ENCODE measurements at regions not wholly inside any gene's neighbourhood (a gene's known extent, or its start where the extent isn't known, plus 50 kb on each side); places are given as distances from the start of the nearest gene placed in this dataset.

DNA sequence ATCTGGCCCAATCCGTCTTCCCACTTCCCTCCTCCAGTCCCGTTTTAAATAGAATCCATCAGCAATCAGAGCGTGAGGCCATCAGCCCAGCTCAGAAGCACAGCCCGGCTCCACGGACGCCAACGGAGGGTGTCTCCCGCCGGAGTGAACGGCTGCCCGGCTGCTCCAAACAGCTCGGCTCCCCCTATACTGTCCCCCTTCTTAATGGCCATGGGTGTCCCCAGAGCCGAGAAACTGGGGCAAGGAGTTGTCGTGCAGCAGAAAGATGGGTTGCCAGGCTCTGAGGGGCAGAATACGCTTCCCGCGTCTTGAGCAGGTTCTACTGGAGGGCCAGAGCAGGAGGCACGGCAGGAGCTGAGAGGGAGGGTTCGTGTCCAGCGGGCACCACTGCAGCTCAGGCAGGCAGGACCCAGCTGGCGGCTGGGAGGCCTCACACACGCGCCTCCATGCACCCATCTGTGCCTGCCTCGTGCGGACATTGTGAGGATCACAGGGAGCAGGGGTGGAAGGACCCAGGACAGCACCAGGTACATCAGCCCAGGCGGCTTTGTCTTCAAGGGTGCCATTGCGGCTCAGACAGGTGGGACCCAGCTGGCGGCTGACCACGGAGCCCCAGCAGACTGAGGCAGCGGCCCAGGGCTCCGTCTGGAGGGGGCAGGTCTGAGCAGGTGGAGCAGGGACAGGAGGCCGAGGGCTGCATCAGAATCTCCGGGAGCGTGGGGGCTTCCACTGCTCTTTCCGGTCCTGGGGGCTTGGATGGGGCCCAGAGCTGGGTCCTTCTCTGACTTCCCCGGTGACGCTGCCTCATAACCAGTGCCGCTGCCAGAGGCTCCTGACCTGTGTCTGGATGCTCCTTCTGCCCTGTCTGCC, 882.7 kb downstream of the BRD1 start (continued):
- TF ChIP-seq TCF7L2 (IDR thresholded peaks at IDR 0.05; ENCODE audit: borderline replicate concordance, extremely low read depth, insufficient read depth, insufficient read length), result no peak
- TF ChIP-seq SIN3A (IDR thresholded peaks at IDR 0.05; ENCODE audit: low read depth), result no peak
- no peak for TF ChIP-seq ZFX (IDR thresholded peaks at IDR 0.05)
- no peak for TF ChIP-seq EGR1 (IDR thresholded peaks at IDR 0.05; ENCODE audit: low read depth)
- no peak for TF ChIP-seq SRF (IDR thresholded peaks at IDR 0.05; ENCODE audit: low read depth)
- no peak for TF ChIP-seq YY1 (IDR thresholded peaks at IDR 0.05; ENCODE audit: extremely low read depth, insufficient replicate concordance, low read depth, low read length)
- TF ChIP-seq FOSL1 (IDR thresholded peaks at IDR 0.05; ENCODE audit: low read depth), result no peak
- no peak for TF ChIP-seq SP1 (IDR thresholded peaks at IDR 0.05; ENCODE audit: low read depth)
- TF ChIP-seq POLR2A (IDR thresholded peaks at IDR 0.05; ENCODE audit: borderline replicate concordance, extremely low read depth, insufficient read depth, insufficient read length), result no peak
- TF ChIP-seq ELF1 (IDR thresholded peaks at IDR 0.05; ENCODE audit: borderline replicate concordance, low read depth), result no peak
- TF ChIP-seq EZH2 (IDR thresholded peaks at IDR 0.05), result no peak

DNA sequence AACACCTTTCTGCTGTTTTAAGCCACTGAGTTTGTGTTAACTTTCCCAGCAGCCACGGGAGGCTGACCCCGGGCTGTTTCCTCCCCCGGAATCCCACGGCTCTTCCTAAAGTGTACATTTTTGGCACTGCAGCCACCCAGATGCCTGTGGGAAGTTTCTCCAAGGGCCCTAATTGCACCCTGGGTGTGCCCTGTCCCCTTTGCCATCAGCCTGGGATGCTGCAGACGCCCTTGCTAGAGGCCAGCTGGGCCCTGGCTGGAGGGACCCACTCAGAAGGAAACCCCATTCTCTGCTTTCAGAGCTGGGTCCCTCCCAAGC, 883.3 kb downstream of the BRD1 start:
- Histone ChIP-seq H3K9me3 (ENCODE audit: control insufficient read depth in 1 of 2, insufficient read depth in 1 of 2, low read depth in 1 of 2, low read length in 2 of 2) (no peaks in the 10 kb centered on the region), H3K4me1 (ENCODE audit: control insufficient read depth in 1 of 2, insufficient read depth in 2 of 2, low read length in 2 of 2) (no peaks in the 10 kb centered on the region), H3K4me3 (replicated peaks in 1 of 2; ENCODE audit: low read depth in 1 of 2, low read length in 2 of 2) (no peak overlapping the region), H2AFZ (ENCODE audit: low read depth, low read length, poor library complexity, severe bottlenecking) (no peak overlapping the region), H3K27ac (ENCODE audit: low read depth, low read length) (no peak overlapping the region), H3K4me2 (ENCODE audit: low read length) (no peak overlapping the region), H3K79me2 (ENCODE audit: insufficient read depth, low read length) (no peaks in the 10 kb centered on the region), H4K20me1 (ENCODE audit: insufficient read depth) (no peaks in the 10 kb centered on the region), H3K36me3 (ENCODE audit: control insufficient read depth in 1 of 2, insufficient read depth in 2 of 2, low read length in 2 of 2) (no peaks in the 10 kb centered on the region), H3K9ac (ENCODE audit: low read length) (no peak overlapping the region), H3K27me3 (ENCODE audit: insufficient read depth, low read length) (0 out of 2 replicates have a peak, but pooled peaks cover 2% of the 10 kb centered on the region), H3K9me2 (ENCODE audit: insufficient read depth) (no peaks in the 10 kb centered on the region)
- DNase-seq (ENCODE audit: low read depth, low spot score) (no peak), ATAC-seq (no peak)
- POLR2A ChIA-PET, result no interaction called here
- intact Hi-C loops (cut with micrococcal nuclease), result no loop called here
- CTCF ChIA-PET, result interaction anchor here (1.4 kb wide), 2 partner anchors 8 to 361 kb away, joined by 5 to 14 read pairs; no protein-coding TSS in a partner anchor
- no TSS peak for BruUV-seq (replicated peaks)
- RAD21 ChIA-PET (ENCODE audit: low non-redundant PET in 1 of 2, low total read pairs in 2 of 2, uncharacterized antibody in 2 of 2, unreplicated experiment in 2 of 2), result no interaction called here
- TF ChIP-seq FOSL1 (IDR thresholded peaks at IDR 0.05; ENCODE audit: low read depth) (no peak), SP1 (IDR thresholded peaks at IDR 0.05; ENCODE audit: low read depth) (no peak), SIN3A (IDR thresholded peaks at IDR 0.05; ENCODE audit: low read depth) (no peak), JUND (IDR thresholded peaks at IDR 0.05) (no peak), ELF1 (IDR thresholded peaks at IDR 0.05; ENCODE audit: borderline replicate concordance, low read depth) (no peak), RAD21 (IDR thresholded peaks at IDR 0.05; ENCODE audit: low read depth) (no peak)
- TF ChIP-seq, protein P1, sequence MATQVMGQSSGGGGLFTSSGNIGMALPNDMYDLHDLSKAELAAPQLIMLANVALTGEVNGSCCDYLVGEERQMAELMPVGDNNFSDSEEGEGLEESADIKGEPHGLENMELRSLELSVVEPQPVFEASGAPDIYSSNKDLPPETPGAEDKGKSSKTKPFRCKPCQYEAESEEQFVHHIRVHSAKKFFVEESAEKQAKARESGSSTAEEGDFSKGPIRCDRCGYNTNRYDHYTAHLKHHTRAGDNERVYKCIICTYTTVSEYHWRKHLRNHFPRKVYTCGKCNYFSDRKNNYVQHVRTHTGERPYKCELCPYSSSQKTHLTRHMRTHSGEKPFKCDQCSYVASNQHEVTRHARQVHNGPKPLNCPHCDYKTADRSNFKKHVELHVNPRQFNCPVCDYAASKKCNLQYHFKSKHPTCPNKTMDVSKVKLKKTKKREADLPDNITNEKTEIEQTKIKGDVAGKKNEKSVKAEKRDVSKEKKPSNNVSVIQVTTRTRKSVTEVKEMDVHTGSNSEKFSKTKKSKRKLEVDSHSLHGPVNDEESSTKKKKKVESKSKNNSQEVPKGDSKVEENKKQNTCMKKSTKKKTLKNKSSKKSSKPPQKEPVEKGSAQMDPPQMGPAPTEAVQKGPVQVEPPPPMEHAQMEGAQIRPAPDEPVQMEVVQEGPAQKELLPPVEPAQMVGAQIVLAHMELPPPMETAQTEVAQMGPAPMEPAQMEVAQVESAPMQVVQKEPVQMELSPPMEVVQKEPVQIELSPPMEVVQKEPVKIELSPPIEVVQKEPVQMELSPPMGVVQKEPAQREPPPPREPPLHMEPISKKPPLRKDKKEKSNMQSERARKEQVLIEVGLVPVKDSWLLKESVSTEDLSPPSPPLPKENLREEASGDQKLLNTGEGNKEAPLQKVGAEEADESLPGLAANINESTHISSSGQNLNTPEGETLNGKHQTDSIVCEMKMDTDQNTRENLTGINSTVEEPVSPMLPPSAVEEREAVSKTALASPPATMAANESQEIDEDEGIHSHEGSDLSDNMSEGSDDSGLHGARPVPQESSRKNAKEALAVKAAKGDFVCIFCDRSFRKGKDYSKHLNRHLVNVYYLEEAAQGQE (IDR thresholded peaks at IDR 0.05; ENCODE audit: low read depth), result no peak
